Suprapubic skin (tissue), 4 donors: ENCODE measurements at regions not wholly inside any gene's neighbourhood (a gene's known extent, or its start where the extent isn't known, plus 50 kb on each side); places are given as distances from the start of the nearest gene placed in this dataset.

Experiments used
- DNase-seq, 2 donors: peaks; one replicate each; pipeline ENCODE4 v3.0.0-alpha.2; 2019; ENCODE audit warnings: low spot score in 2 of 2
- H3K27ac ChIP-seq: fragments of 200-600 bp; sonication (generic); one replicate; pipeline ENCODE4 v1.5.1; 2019
- H3K27me3 ChIP-seq: fragments of 200-600 bp; sonication (generic); one replicate; pipeline ENCODE4 v1.5.1; 2019
- H3K36me3 ChIP-seq: fragments of 200-600 bp; sonication (generic); one replicate; pipeline ENCODE4 v1.5.1; 2019
- H3K4me1 ChIP-seq: fragments of 200-600 bp; sonication (generic); one replicate; pipeline ENCODE4 v1.5.1; 2019
- H3K4me3 ChIP-seq: fragments of 200-600 bp; sonication (generic); one replicate; pipeline ENCODE4 v1.5.1; 2019; ENCODE audit warnings: mild to moderate bottlenecking
- H3K9me3 ChIP-seq: fragments of 200-600 bp; sonication (generic); one replicate; pipeline ENCODE4 v1.5.1; 2019
- CTCF ChIP-seq, 2 donors: fragments of 200-600 bp in 1 of 2; fragments of 450-650 bp in 1 of 2; sonication (generic) in 1 of 2; IDR thresholded peaks; one replicate each; pipeline ENCODE4 v1.5.1; 2016 to 2019; ENCODE audit warnings: antibody characterized with exemption in 2 of 2, mild to moderate bottlenecking in 1 of 2, moderate library complexity in 1 of 2
- EP300 ChIP-seq: sonication (generic); formaldehyde crosslinking; IDR thresholded peaks from one replicate; pipeline ENCODE4 v1.6.1; 2017; ENCODE audit warnings: antibody characterized with exemption
- POLR2A ChIP-seq, 2 donors: fragments of 450-650 bp; IDR thresholded peaks; one replicate each; pipeline ENCODE4 v1.6.1; 2017; ENCODE audit warnings: antibody characterized with exemption in 2 of 2, mild to moderate bottlenecking in 2 of 2, moderate library complexity in 2 of 2
- POLR2AphosphoS5 ChIP-seq, 3 donors: sonication (generic); formaldehyde crosslinking; IDR thresholded peaks; one replicate each; pipeline ENCODE4 v1.6.1; 2017; ENCODE audit warnings: antibody characterized with exemption in 3 of 3
- WGBS: methylation state at CpG from one replicate; pipeline ENCODE4 v1.1.5; 2018; 5-methylcytosine and 5-hydroxymethylcytosine counted together

- Histone ChIP-seq H3K36me3 (no peaks in the 10 kb centered on the region), H3K4me1 (peaks cover 60% of the 10 kb centered on the region), H3K27ac (no peak overlapping the region), H3K9me3 (no peaks in the 10 kb centered on the region), H3K27me3 (peaks cover 60% of the 10 kb centered on the region), H3K4me3 (peak overlapping the region; percentile 50)
- no peak for TF ChIP-seq POLR2A (IDR thresholded peaks at IDR 0.05)
- TF ChIP-seq EP300 = no peak
- no peak for TF ChIP-seq POLR2AphosphoS5 (IDR thresholded peaks at IDR 0.05)
- no peak for TF ChIP-seq CTCF (IDR thresholded peaks at IDR 0.05)
- DNase-seq = peak in 1 of 2 donors; percentile 59
- 15% methylated on average over 28 of the region's 28 CpGs for WGBS
Measured at GRCh38 chr5:88144219-88145001, 124.2 kb downstream of the TMEM161B start.

DNA sequence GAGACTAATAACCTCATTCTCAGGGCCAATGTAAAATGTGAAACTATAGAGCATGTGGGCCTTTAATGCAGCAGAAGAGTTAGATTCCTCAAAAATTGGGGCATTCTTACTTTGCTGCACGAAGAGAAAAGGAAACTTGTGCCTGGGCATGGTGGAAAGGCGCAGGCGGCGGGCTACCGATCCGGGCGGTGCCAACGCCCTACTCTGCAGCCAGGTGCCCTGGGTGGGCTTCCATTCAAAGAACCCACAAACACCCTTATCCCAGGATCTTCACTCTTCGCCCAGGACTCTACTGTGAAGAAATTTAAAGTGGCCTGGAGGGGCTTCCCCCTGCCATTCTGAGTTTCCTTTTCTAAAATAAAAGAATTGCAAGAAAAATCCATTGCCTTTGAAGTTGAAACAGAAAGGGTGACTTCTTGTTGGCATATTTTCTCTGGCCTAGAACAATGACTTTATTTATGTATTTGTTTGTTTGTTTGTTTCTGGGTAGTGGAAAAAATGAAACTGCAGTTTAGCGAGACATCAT, 124.9 kb downstream of the TMEM161B start:
- Histone ChIP-seq H3K4me1 (peaks cover 60% of the 10 kb centered on the region), H3K27ac (no peak overlapping the region), H3K36me3 (no peaks in the 10 kb centered on the region), H3K27me3 (peaks cover 59% of the 10 kb centered on the region), H3K9me3 (no peaks in the 10 kb centered on the region), H3K4me3 (peak overlapping the region; percentile 50)
- DNase-seq = no peak
- TF ChIP-seq CTCF (IDR thresholded peaks at IDR 0.05) (no peak), POLR2A (IDR thresholded peaks at IDR 0.05) (no peak), POLR2AphosphoS5 (IDR thresholded peaks at IDR 0.05) (no peak), EP300 (no peak)
- 28% methylated on average over 10 of the region's 10 CpGs for WGBS

GRCh38 chr5:88142886-88143692, 125.6 kb downstream of the TMEM161B start:
- H3K9me3 ChIP-seq = no peaks in the 10 kb centered on the region
- peaks cover 66% of the 10 kb centered on the region for H3K27me3 ChIP-seq
- TF ChIP-seq EP300 (no peak), POLR2AphosphoS5 (IDR thresholded peaks at IDR 0.05) (no peak), CTCF (IDR thresholded peaks at IDR 0.05) (no peak), POLR2A (IDR thresholded peaks at IDR 0.05) (no peak)
- peaks cover 60% of the 10 kb centered on the region for H3K4me1 ChIP-seq
- peak in 1 of 2 donors; percentile 79 for DNase-seq
- peak overlapping the region; percentile 50 for H3K4me3 ChIP-seq
- H3K27ac ChIP-seq = peak overlapping the region; percentile 54
- no peaks in the 10 kb centered on the region for H3K36me3 ChIP-seq
- 10% methylated on average over 20 of the region's 20 CpGs for WGBS

- 2% methylated on average over 2 of the region's 2 CpGs for WGBS
- Histone ChIP-seq H3K4me1 (peaks cover 60% of the 10 kb centered on the region), H3K36me3 (no peaks in the 10 kb centered on the region), H3K4me3 (peak overlapping the region; percentile 50), H3K27ac (peak overlapping the region; percentile 54), H3K9me3 (no peaks in the 10 kb centered on the region), H3K27me3 (peaks cover 71% of the 10 kb centered on the region)
- DNase-seq = no peak
- TF ChIP-seq POLR2A (IDR thresholded peaks at IDR 0.05) = no peak
- no peak for TF ChIP-seq CTCF (IDR thresholded peaks at IDR 0.05)
- no peak for TF ChIP-seq POLR2AphosphoS5 (IDR thresholded peaks at IDR 0.05)
- TF ChIP-seq EP300 = no peak
Measured at GRCh38 chr5:88142636-88142885, 126.1 kb downstream of the TMEM161B start.
